Memory B cell (primary cell): ENCODE measurements at regions not wholly inside any gene's neighbourhood (a gene's known extent, or its start where the extent isn't known, plus 50 kb on each side); places are given as distances from the start of the nearest gene placed in this dataset.

Experiments used
- ATAC-seq: fragments of 150-1000 bp; cut with Tn5 transposase; 2 replicates; pipeline ENCODE4 v1.10.0; 2021; ENCODE audit warnings: low read depth, mild to moderate bottlenecking, moderate library complexity
- DNase-seq, 2 donors: peaks; one replicate each; pipeline ENCODE4 v3.0.0; 2022; ENCODE audit warnings: low spot score in 2 of 2
- H3K27ac Mint-ChIP-seq: one replicate; pipeline ENCODE4 v1.8.0; 2022; ENCODE audit warnings: mild to moderate bottlenecking, moderate library complexity, mixed read lengths
- H3K27me3 Mint-ChIP-seq: one replicate; pipeline ENCODE4 v1.8.0; 2022; ENCODE audit warnings: mixed read lengths
- H3K36me3 Mint-ChIP-seq: one replicate; pipeline ENCODE4 v1.8.0; 2022; ENCODE audit warnings: mild to moderate bottlenecking, mixed read lengths
- H3K4me1 Mint-ChIP-seq: one replicate; pipeline ENCODE4 v1.8.0; 2022; ENCODE audit warnings: mixed read lengths
- H3K4me3 Mint-ChIP-seq: one replicate; pipeline ENCODE4 v1.8.0; 2022; ENCODE audit warnings: mild to moderate bottlenecking, moderate library complexity, mixed read lengths
- H3K9me3 Mint-ChIP-seq: one replicate; pipeline ENCODE4 v1.8.0; 2022; ENCODE audit warnings: mixed read lengths

- Mint-ChIP-seq H3K4me1 (no peaks in the 10 kb centered on the region), H3K27ac (no peak overlapping the region), H3K9me3 (peaks cover 1% of the 10 kb centered on the region), H3K27me3 (no peaks in the 10 kb centered on the region), H3K4me3 (no peak overlapping the region), H3K36me3 (no peaks in the 10 kb centered on the region)
- ATAC-seq = no peak
- DNase-seq = no peak
Measured at GRCh38 chr9:28024676-28025075, 451.4 kb upstream of the C9orf72 start.

GRCh38 chr9:28025186-28025585 lies 451.9 kb upstream of the C9orf72 start:
- no peaks in the 10 kb centered on the region for H3K36me3 Mint-ChIP-seq
- no peak for DNase-seq
- H3K4me1 Mint-ChIP-seq = no peaks in the 10 kb centered on the region
- no peak for ATAC-seq
- no peak overlapping the region for H3K27ac Mint-ChIP-seq
- H3K27me3 Mint-ChIP-seq = no peaks in the 10 kb centered on the region
- peaks cover 1% of the 10 kb centered on the region for H3K9me3 Mint-ChIP-seq
- H3K4me3 Mint-ChIP-seq = no peak overlapping the region

- DNase-seq = no peak
- H3K27me3 Mint-ChIP-seq = no peaks in the 10 kb centered on the region
- no peaks in the 10 kb centered on the region for H3K9me3 Mint-ChIP-seq
- ATAC-seq = no peak
- no peaks in the 10 kb centered on the region for H3K4me1 Mint-ChIP-seq
- H3K4me3 Mint-ChIP-seq = no peak overlapping the region
- no peak overlapping the region for H3K27ac Mint-ChIP-seq
- no peaks in the 10 kb centered on the region for H3K36me3 Mint-ChIP-seq
Measured at GRCh38 chr9:28031521-28032267, 458.4 kb upstream of the C9orf72 start.

GRCh38 chr9:28032268-28032590 lies 458.9 kb upstream of the C9orf72 start:
- no peak for ATAC-seq

GRCh38 chr9:28034242-28034641 lies 461.0 kb upstream of the C9orf72 start:
- H3K4me3 Mint-ChIP-seq = no peak overlapping the region
- no peaks in the 10 kb centered on the region for H3K36me3 Mint-ChIP-seq
- DNase-seq = no peak
- H3K27ac Mint-ChIP-seq = no peak overlapping the region
- no peaks in the 10 kb centered on the region for H3K4me1 Mint-ChIP-seq
- no peaks in the 10 kb centered on the region for H3K27me3 Mint-ChIP-seq
- H3K9me3 Mint-ChIP-seq = no peaks in the 10 kb centered on the region
- no peak for ATAC-seq

More at GRCh38 chr9:28032268-28032590, 458.9 kb upstream of the C9orf72 start:
- H3K9me3 Mint-ChIP-seq = no peaks in the 10 kb centered on the region
- H3K27ac Mint-ChIP-seq = no peak overlapping the region
- no peaks in the 10 kb centered on the region for H3K4me1 Mint-ChIP-seq
- H3K4me3 Mint-ChIP-seq = no peak overlapping the region
- H3K27me3 Mint-ChIP-seq = no peaks in the 10 kb centered on the region
- no peak for DNase-seq
- no peaks in the 10 kb centered on the region for H3K36me3 Mint-ChIP-seq

- peaks cover 2% of the 10 kb centered on the region for H3K9me3 Mint-ChIP-seq
- ATAC-seq (no peak), DNase-seq (no peak)
- H3K27ac Mint-ChIP-seq = no peak overlapping the region
- H3K4me1 Mint-ChIP-seq = no peaks in the 10 kb centered on the region
- no peaks in the 10 kb centered on the region for H3K36me3 Mint-ChIP-seq
- no peaks in the 10 kb centered on the region for H3K27me3 Mint-ChIP-seq
- H3K4me3 Mint-ChIP-seq = no peak overlapping the region
Measured at GRCh38 chr9:28037968-28038367, 464.7 kb upstream of the C9orf72 start.

GRCh38 chr9:28045051-28045450 lies 471.8 kb upstream of the C9orf72 start:
- H3K36me3 Mint-ChIP-seq = no peaks in the 10 kb centered on the region

GRCh38 chr9:28050046-28050445 lies 476.8 kb upstream of the C9orf72 start:
- Mint-ChIP-seq H3K9me3 (peaks cover 2% of the 10 kb centered on the region), H3K4me3 (no peak overlapping the region), H3K4me1 (no peaks in the 10 kb centered on the region), H3K36me3 (no peaks in the 10 kb centered on the region), H3K27me3 (no peaks in the 10 kb centered on the region), H3K27ac (no peak overlapping the region)
- no peak for DNase-seq
- no peak for ATAC-seq

More at GRCh38 chr9:28045051-28045450, 471.8 kb upstream of the C9orf72 start:
- no peak for DNase-seq
- Mint-ChIP-seq H3K27me3 (no peaks in the 10 kb centered on the region), H3K4me3 (no peak overlapping the region), H3K4me1 (no peaks in the 10 kb centered on the region), H3K9me3 (peaks cover 5% of the 10 kb centered on the region), H3K27ac (no peak overlapping the region)
- no peak for ATAC-seq

- ATAC-seq (no peak), DNase-seq (no peak)
- no peaks in the 10 kb centered on the region for H3K4me1 Mint-ChIP-seq
- H3K4me3 Mint-ChIP-seq = no peak overlapping the region
- peaks cover 2% of the 10 kb centered on the region for H3K9me3 Mint-ChIP-seq
- no peak overlapping the region for H3K27ac Mint-ChIP-seq
- H3K36me3 Mint-ChIP-seq = no peaks in the 10 kb centered on the region
- H3K27me3 Mint-ChIP-seq = no peaks in the 10 kb centered on the region
Measured at GRCh38 chr9:28050941-28051340, 477.7 kb upstream of the C9orf72 start.

GRCh38 chr9:28051559-28052503 lies 478.6 kb upstream of the C9orf72 start:
- Mint-ChIP-seq H3K27ac (no peak overlapping the region), H3K4me1 (no peaks in the 10 kb centered on the region), H3K27me3 (no peaks in the 10 kb centered on the region), H3K9me3 (peaks cover 2% of the 10 kb centered on the region), H3K36me3 (no peaks in the 10 kb centered on the region), H3K4me3 (no peak overlapping the region)
- no peak for DNase-seq
- no peak for ATAC-seq

- peaks cover 2% of the 10 kb centered on the region for H3K9me3 Mint-ChIP-seq
- no peaks in the 10 kb centered on the region for H3K36me3 Mint-ChIP-seq
- no peak for ATAC-seq
- no peak for DNase-seq
- H3K4me1 Mint-ChIP-seq = no peaks in the 10 kb centered on the region
- H3K27ac Mint-ChIP-seq = no peak overlapping the region
- no peaks in the 10 kb centered on the region for H3K27me3 Mint-ChIP-seq
- no peak overlapping the region for H3K4me3 Mint-ChIP-seq
Measured at GRCh38 chr9:28053096-28053777, 480.0 kb upstream of the C9orf72 start.

GRCh38 chr9:28056006-28056405 lies 482.7 kb upstream of the C9orf72 start:
- H3K27ac Mint-ChIP-seq = no peak overlapping the region
- no peaks in the 10 kb centered on the region for H3K36me3 Mint-ChIP-seq
- H3K4me3 Mint-ChIP-seq = no peak overlapping the region
- no peaks in the 10 kb centered on the region for H3K4me1 Mint-ChIP-seq
- no peaks in the 10 kb centered on the region for H3K27me3 Mint-ChIP-seq
- no peaks in the 10 kb centered on the region for H3K9me3 Mint-ChIP-seq
- DNase-seq (no peak), ATAC-seq (no peak)

- no peaks in the 10 kb centered on the region for H3K36me3 Mint-ChIP-seq
- ATAC-seq (no peak), DNase-seq (no peak)
- no peak overlapping the region for H3K27ac Mint-ChIP-seq
- no peak overlapping the region for H3K4me3 Mint-ChIP-seq
- no peaks in the 10 kb centered on the region for H3K27me3 Mint-ChIP-seq
- H3K9me3 Mint-ChIP-seq = no peaks in the 10 kb centered on the region
- H3K4me1 Mint-ChIP-seq = no peaks in the 10 kb centered on the region
Measured at GRCh38 chr9:28056466-28056865, 483.2 kb upstream of the C9orf72 start.

GRCh38 chr9:28059192-28059591 lies 485.9 kb upstream of the C9orf72 start:
- Mint-ChIP-seq H3K36me3 (no peaks in the 10 kb centered on the region), H3K27me3 (no peaks in the 10 kb centered on the region), H3K4me3 (no peak overlapping the region), H3K27ac (no peak overlapping the region), H3K4me1 (no peaks in the 10 kb centered on the region), H3K9me3 (no peaks in the 10 kb centered on the region)
- DNase-seq (no peak), ATAC-seq (no peak)
